ENCODE measurements at regions not wholly inside any gene's neighbourhood (a gene's known extent, or its start where the extent isn't known, plus 50 kb on each side); places are given as distances from the start of the nearest gene placed in this dataset.
"Not testable (repeated sequence)": the region's sequence is repeated elsewhere in the genome, so short reads cannot be mapped to it uniquely, and the experiment has no call there.

GRCh38 chr4:119437515-119437914 lies 115.6 kb upstream of the FABP2 start:
- H3K4me1 ChIP-seq (ENCODE audit: control insufficient read depth in 2 of 3, insufficient read depth in 2 of 3, low read depth in 1 of 3, low read length in 3 of 3); H3K4me3 ChIP-seq (ENCODE audit: low read length in 3 of 3); intact Hi-C loops (cut with DNase I); H3K27me3 ChIP-seq (ENCODE audit: control insufficient read depth, insufficient read depth, low read length); H3K36me3 ChIP-seq (ENCODE audit: control insufficient read depth in 2 of 3, insufficient read depth in 3 of 3, low read length in 3 of 3); H3K9me3 ChIP-seq (ENCODE audit: control insufficient read depth in 2 of 3, insufficient read depth in 1 of 3, low read length in 3 of 3); H3K27ac ChIP-seq (ENCODE audit: low read depth in 2 of 2, low read length in 2 of 2); H3K9ac ChIP-seq (ENCODE audit: low read length in 3 of 3); DNase-seq; FAIRE-seq: not testable (repeated sequence)

GRCh38 chr4:119408561-119409224 lies 86.8 kb upstream of the FABP2 start:
- DNase-seq; FAIRE-seq; H3K27ac ChIP-seq (ENCODE audit: low read depth in 2 of 2, low read length in 2 of 2); H3K4me3 ChIP-seq (ENCODE audit: low read length in 3 of 3); H3K4me1 ChIP-seq (ENCODE audit: control insufficient read depth in 2 of 3, insufficient read depth in 2 of 3, low read depth in 1 of 3, low read length in 3 of 3); intact Hi-C loops (cut with DNase I); H3K9me3 ChIP-seq (ENCODE audit: control insufficient read depth in 2 of 3, insufficient read depth in 1 of 3, low read length in 3 of 3); H3K27me3 ChIP-seq (ENCODE audit: control insufficient read depth, insufficient read depth, low read length); H3K9ac ChIP-seq (ENCODE audit: low read length in 3 of 3); H3K36me3 ChIP-seq (ENCODE audit: control insufficient read depth in 2 of 3, insufficient read depth in 3 of 3, low read length in 3 of 3): not testable (repeated sequence)

GRCh38 chr4:119406721-119407460 lies 85.0 kb upstream of the FABP2 start:
- H3K4me3 ChIP-seq (ENCODE audit: low read length in 3 of 3); H3K27me3 ChIP-seq (ENCODE audit: control insufficient read depth, insufficient read depth, low read length); FAIRE-seq; H3K27ac ChIP-seq (ENCODE audit: low read depth in 2 of 2, low read length in 2 of 2); H3K9ac ChIP-seq (ENCODE audit: low read length in 3 of 3); H3K4me1 ChIP-seq (ENCODE audit: control insufficient read depth in 2 of 3, insufficient read depth in 2 of 3, low read depth in 1 of 3, low read length in 3 of 3); intact Hi-C loops (cut with DNase I); DNase-seq; H3K9me3 ChIP-seq (ENCODE audit: control insufficient read depth in 2 of 3, insufficient read depth in 1 of 3, low read length in 3 of 3); H3K36me3 ChIP-seq (ENCODE audit: control insufficient read depth in 2 of 3, insufficient read depth in 3 of 3, low read length in 3 of 3): not testable (repeated sequence)

GRCh38 chr4:119406041-119406440 lies 84.1 kb upstream of the FABP2 start:
- H3K9me3 ChIP-seq (ENCODE audit: control insufficient read depth in 2 of 3, insufficient read depth in 1 of 3, low read length in 3 of 3); DNase-seq; FAIRE-seq; H3K4me3 ChIP-seq (ENCODE audit: low read length in 3 of 3); H3K9ac ChIP-seq (ENCODE audit: low read length in 3 of 3); H3K27ac ChIP-seq (ENCODE audit: low read depth in 2 of 2, low read length in 2 of 2); H3K4me1 ChIP-seq (ENCODE audit: control insufficient read depth in 2 of 3, insufficient read depth in 2 of 3, low read depth in 1 of 3, low read length in 3 of 3); H3K36me3 ChIP-seq (ENCODE audit: control insufficient read depth in 2 of 3, insufficient read depth in 3 of 3, low read length in 3 of 3); H3K27me3 ChIP-seq (ENCODE audit: control insufficient read depth, insufficient read depth, low read length); intact Hi-C loops (cut with DNase I): not testable (repeated sequence)

- H3K4me3 ChIP-seq (ENCODE audit: low read length in 3 of 3); H3K27ac ChIP-seq (ENCODE audit: low read depth in 2 of 2, low read length in 2 of 2); H3K9ac ChIP-seq (ENCODE audit: low read length in 3 of 3); H3K36me3 ChIP-seq (ENCODE audit: control insufficient read depth in 2 of 3, insufficient read depth in 3 of 3, low read length in 3 of 3); H3K4me1 ChIP-seq (ENCODE audit: control insufficient read depth in 2 of 3, insufficient read depth in 2 of 3, low read depth in 1 of 3, low read length in 3 of 3); intact Hi-C loops (cut with DNase I); DNase-seq; H3K27me3 ChIP-seq (ENCODE audit: control insufficient read depth, insufficient read depth, low read length); H3K9me3 ChIP-seq (ENCODE audit: control insufficient read depth in 2 of 3, insufficient read depth in 1 of 3, low read length in 3 of 3): not testable (repeated sequence)
- FAIRE-seq: peak; percentile 35
Observed at GRCh38 chr4:119402322-119403308, 80.7 kb upstream of the FABP2 start.

- H3K4me1 ChIP-seq (ENCODE audit: control insufficient read depth in 2 of 3, insufficient read depth in 2 of 3, low read depth in 1 of 3, low read length in 3 of 3); H3K4me3 ChIP-seq (ENCODE audit: low read length in 3 of 3); H3K9me3 ChIP-seq (ENCODE audit: control insufficient read depth in 2 of 3, insufficient read depth in 1 of 3, low read length in 3 of 3); H3K27me3 ChIP-seq (ENCODE audit: control insufficient read depth, insufficient read depth, low read length); DNase-seq; H3K27ac ChIP-seq (ENCODE audit: low read depth in 2 of 2, low read length in 2 of 2); H3K9ac ChIP-seq (ENCODE audit: low read length in 3 of 3); H3K36me3 ChIP-seq (ENCODE audit: control insufficient read depth in 2 of 3, insufficient read depth in 3 of 3, low read length in 3 of 3); intact Hi-C loops (cut with DNase I); FAIRE-seq: not testable (repeated sequence)
Observed at GRCh38 chr4:119395701-119396100, 73.8 kb upstream of the FABP2 start.
